Common myeloid progenitor, CD34-positive (primary cell): ENCODE measurements at regions not wholly inside any gene's neighbourhood (a gene's known extent, or its start where the extent isn't known, plus 50 kb on each side); places are given as distances from the start of the nearest gene placed in this dataset.

ENCODE experiments used
- CTCF ChIA-PET: fragments of 350-600 bp; sonication (Branson Sonifier 250); formaldehyde crosslinking; loops from one replicate; lab custom pipeline; 2021; ENCODE audit warnings: antibody characterized with exemption; lab: Charles Lee
- POLR2A ChIA-PET: fragments of 350-600 bp; sonication (Branson Sonifier 250); formaldehyde crosslinking; loops from one replicate; lab custom pipeline; 2021; ENCODE audit warnings: antibody characterized with exemption; lab: Charles Lee
- DNase-seq, 3 donors: peaks; one replicate each; pipeline versions ENCODE4 v3.0.0 to v3.0.0-alpha.2; 2013
- H3K27ac ChIP-seq, 2 experiments: 1 replicate in 1 of 2; 2 replicates in 1 of 2; pipeline ENCODE4 v1.7.0; 2013; ENCODE audit warnings: inconsistent platforms in 2 of 2, low read length in 2 of 2, mild to moderate bottlenecking in 2 of 2, low read depth in 1 of 2, moderate library complexity in 1 of 2; ENCODE audit not compliant: severe bottlenecking in 2 of 2, insufficient read depth in 1 of 2, poor library complexity in 1 of 2
- H3K27me3 ChIP-seq, 5 experiments: replicated peaks in 2 of 5; 1 replicate in 3 of 5; 2 replicates in 2 of 5; pipeline versions ENCODE4 v1.6.1 to v1.7.0; 2013; ENCODE audit warnings: low read length in 4 of 5, mild to moderate bottlenecking in 2 of 5, moderate library complexity in 2 of 5, inconsistent platforms in 1 of 5; ENCODE audit not compliant: insufficient read depth in 5 of 5, control insufficient read depth in 4 of 5
- H3K36me3 ChIP-seq, 4 experiments: 1 replicate in 2 of 4; 2 replicates in 2 of 4; pipeline versions ENCODE4 v1.6.1 to v1.7.0; 2013; ENCODE audit warnings: low read length in 3 of 4, control low read depth in 1 of 4, mild to moderate bottlenecking in 1 of 4; ENCODE audit not compliant: control insufficient read depth in 4 of 4, insufficient read depth in 4 of 4
- H3K4me1 ChIP-seq, 4 experiments: 1 replicate in 3 of 4; 2 replicates in 1 of 4; pipeline versions ENCODE4 v1.6.1 to v1.7.1; 2013; ENCODE audit warnings: low read length in 3 of 4, mild to moderate bottlenecking in 3 of 4, control low read depth in 1 of 4, inconsistent platforms in 1 of 4, moderate library complexity in 1 of 4; ENCODE audit not compliant: control insufficient read depth in 4 of 4, insufficient read depth in 4 of 4; ENCODE audit errors: control extremely low read depth in 1 of 4
- H3K4me3 ChIP-seq, 7 experiments: 1 replicate in 4 of 7; 2 replicates in 3 of 7; pipeline versions ENCODE4 v1.5.1 to v1.7.0; 2013; ENCODE audit warnings: mild to moderate bottlenecking in 7 of 7, low read length in 6 of 7, moderate library complexity in 6 of 7, inconsistent platforms in 2 of 7, low read depth in 2 of 7, control low read depth in 1 of 7; ENCODE audit not compliant: insufficient read depth in 4 of 7, control insufficient read depth in 1 of 7; ENCODE audit errors: extremely low read depth in 1 of 7
- H3K9me3 ChIP-seq, 5 experiments: 1 replicate in 4 of 5; 2 replicates in 1 of 5; pipeline versions ENCODE4 v1.6.1 to v1.7.1; 2013; ENCODE audit warnings: low read length in 4 of 5, mild to moderate bottlenecking in 2 of 5, inconsistent platforms in 1 of 5, low read depth in 1 of 5, moderate library complexity in 1 of 5; ENCODE audit not compliant: control insufficient read depth in 4 of 5, insufficient read depth in 2 of 5; ENCODE audit errors: control extremely low read depth in 1 of 5
- WGBS: methylation state at CpG from one replicate; pipeline ENCODE4 v1.1.5; 2013; ENCODE audit not compliant: insufficient coverage; 5-methylcytosine and 5-hydroxymethylcytosine counted together

- 97% methylated on average over 3 of the region's 4 CpGs for WGBS
- POLR2A ChIA-PET = interaction anchor here (0.6 kb wide), 2 partner anchors 51 to 354 kb away, joined by 3 read pairs; no protein-coding TSS in a partner anchor
- H3K27ac ChIP-seq = no peak overlapping the region
- CTCF ChIA-PET = no interaction called here
- H3K9me3 ChIP-seq = peaks cover 0 to 4% (median 0%) of the 10 kb centered on the region in 5 experiments
- H3K27me3 ChIP-seq = no peaks in the 10 kb centered on the region
- no peaks in the 10 kb centered on the region for H3K36me3 ChIP-seq
- H3K4me3 ChIP-seq = no peak overlapping the region
- no peak for DNase-seq
- H3K4me1 ChIP-seq = no peaks in the 10 kb centered on the region
These were observed 286.9 kb downstream of the RFC3 start for GRCh38 chr13:34104853-34105252.

DNA sequence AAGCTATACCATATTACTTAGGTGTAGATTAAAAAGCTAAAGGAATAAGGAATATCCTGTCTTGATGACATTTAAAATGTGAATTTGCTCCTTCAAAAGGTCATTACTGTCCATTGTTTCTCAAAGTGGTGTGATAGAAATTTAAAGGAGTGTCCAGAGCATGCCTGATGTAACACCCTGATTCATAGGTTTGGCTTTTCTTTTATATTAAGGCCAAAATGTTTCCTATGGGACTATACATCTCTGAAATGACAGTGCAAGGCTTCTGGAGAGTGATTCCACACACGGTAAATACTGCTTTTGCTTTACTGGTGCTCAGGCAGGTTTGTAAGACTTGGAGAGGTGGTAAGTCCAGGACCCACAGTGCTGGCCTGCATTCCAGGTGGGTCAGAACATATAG, 289.9 kb downstream of the RFC3 start:
- no peaks in the 10 kb centered on the region for H3K27me3 ChIP-seq
- DNase-seq = no peak
- CTCF ChIA-PET = interaction anchor here (0.6 kb wide), 1 partner anchor 90 kb away, joined by 4 read pairs; no protein-coding TSS in a partner anchor
- peaks cover 0 to 4% (median 0%) of the 10 kb centered on the region in 5 experiments for H3K9me3 ChIP-seq
- H3K4me3 ChIP-seq = no peak overlapping the region
- POLR2A ChIA-PET = no interaction called here
- no peak overlapping the region for H3K27ac ChIP-seq
- no peaks in the 10 kb centered on the region for H3K4me1 ChIP-seq
- no peaks in the 10 kb centered on the region for H3K36me3 ChIP-seq
- 100% methylated on average over 1 of the region's 1 CpG for WGBS

DNA sequence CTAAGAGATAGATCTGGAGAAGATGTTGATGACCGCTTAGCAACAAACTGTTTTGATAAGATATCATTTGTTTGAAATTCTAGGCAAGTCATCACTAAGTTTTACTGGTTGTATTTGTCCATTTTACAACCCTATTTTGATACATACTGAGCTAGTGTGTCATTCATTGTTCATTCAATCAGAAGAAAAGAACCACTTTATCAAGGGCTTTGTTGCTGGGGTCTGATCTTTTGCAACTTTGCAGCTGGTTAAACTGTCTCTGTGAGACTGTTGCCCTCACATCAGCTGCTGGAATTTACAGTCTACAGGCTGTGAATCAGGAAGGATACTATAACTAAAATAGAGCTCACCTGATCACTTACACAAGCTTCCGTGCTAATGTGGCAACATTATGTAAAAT, 290.5 kb downstream of the RFC3 start:
- DNase-seq = no peak
- H3K27ac ChIP-seq = no peak overlapping the region
- POLR2A ChIA-PET = no interaction called here
- no CpG with 5 or more reads among the region's 2 CpGs for WGBS
- H3K36me3 ChIP-seq = no peaks in the 10 kb centered on the region
- CTCF ChIA-PET = no interaction called here
- H3K9me3 ChIP-seq = peaks cover 0 to 4% (median 0%) of the 10 kb centered on the region in 5 experiments
- no peaks in the 10 kb centered on the region for H3K4me1 ChIP-seq
- no peaks in the 10 kb centered on the region for H3K27me3 ChIP-seq
- no peak overlapping the region for H3K4me3 ChIP-seq

DNA sequence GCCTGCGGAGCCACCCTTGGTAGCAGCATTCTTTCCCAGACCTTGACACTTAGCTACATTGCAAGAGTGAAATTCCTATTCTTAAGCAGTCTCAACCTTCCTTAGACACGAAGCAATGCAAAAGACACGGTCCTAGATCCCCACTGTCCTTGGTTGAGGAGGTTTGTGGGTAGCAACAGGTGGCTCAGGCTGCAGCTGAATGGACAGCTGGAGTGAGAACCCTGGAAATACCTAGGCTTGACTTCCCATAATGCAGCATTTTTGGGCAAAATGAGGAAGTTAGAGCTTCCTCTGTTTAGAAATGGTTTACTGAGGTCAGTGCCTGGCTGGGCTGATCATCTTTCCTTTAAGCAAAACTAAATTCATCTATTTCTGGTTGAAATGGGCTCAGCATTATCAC, 296.6 kb downstream of the RFC3 start:
- Histone ChIP-seq H3K36me3 (no peaks in the 10 kb centered on the region), H3K4me1 (no peaks in the 10 kb centered on the region), H3K9me3 (no peaks in the 10 kb centered on the region), H3K27me3 (peaks cover 0 to 3% (median 0%) of the 10 kb centered on the region in 5 experiments), H3K27ac (no peak overlapping the region), H3K4me3 (no peak overlapping the region)
- 60% methylated on average over 2 of the region's 3 CpGs for WGBS
- ChIA-PET POLR2A (no interaction called here), CTCF (no interaction called here)
- DNase-seq = peak in 2 of 3 donors; percentile 22 to 34

- Histone ChIP-seq H3K36me3 (no peaks in the 10 kb centered on the region), H3K27me3 (peaks cover 0 to 3% (median 0%) of the 10 kb centered on the region in 5 experiments), H3K9me3 (no peaks in the 10 kb centered on the region), H3K4me3 (no peak overlapping the region), H3K27ac (no peak overlapping the region), H3K4me1 (no peaks in the 10 kb centered on the region)
- WGBS = 94% methylated on average over 3 of the region's 3 CpGs
- no peak for DNase-seq
- POLR2A ChIA-PET = no interaction called here
- CTCF ChIA-PET = no interaction called here
These were observed 298.7 kb downstream of the RFC3 start for GRCh38 chr13:34116651-34117050.

GRCh38 chr13:34124666-34125306, 306.8 kb downstream of the RFC3 start:
- Histone ChIP-seq H3K36me3 (no peaks in the 10 kb centered on the region), H3K27ac (no peak overlapping the region), H3K27me3 (no peaks in the 10 kb centered on the region), H3K4me1 (no peaks in the 10 kb centered on the region), H3K9me3 (no peaks in the 10 kb centered on the region), H3K4me3 (no peak overlapping the region)
- CTCF ChIA-PET = no interaction called here
- POLR2A ChIA-PET = no interaction called here
- DNase-seq = no peak
- WGBS = 70% methylated on average over 1 of the region's 3 CpGs

GRCh38 chr13:34127523-34127922, 309.6 kb downstream of the RFC3 start:
- Histone ChIP-seq H3K4me3 (no peak overlapping the region), H3K27me3 (no peaks in the 10 kb centered on the region), H3K9me3 (no peaks in the 10 kb centered on the region), H3K4me1 (no peaks in the 10 kb centered on the region), H3K27ac (no peak overlapping the region), H3K36me3 (no peaks in the 10 kb centered on the region)
- 87% methylated on average over 2 of the region's 4 CpGs for WGBS
- CTCF ChIA-PET = no interaction called here
- POLR2A ChIA-PET = no interaction called here
- DNase-seq = no peak
